HG03575 (cell line): ENCODE measurements at regions not wholly inside any gene's neighbourhood (a gene's known extent, or its start where the extent isn't known, plus 50 kb on each side); places are given as distances from the start of the nearest gene placed in this dataset.
A peak's percentile ranks its signal among the peaks of the same experiment; 100 is the strongest.

Source experiments
- ATAC-seq: cut with Tn5 transposase; IDR thresholded peaks from one replicate; pipeline ENCODE4 v1.9.1; 2021; ENCODE audit not compliant: unreplicated experiment, insufficient number of reproducible peaks, low FRiP score; ENCODE audit errors: extremely low read depth

GRCh38 chr6:26205625-26206574, 118.7 kb downstream of the HFE start:
- ATAC-seq = no peak

- ATAC-seq = no peak
Observed at GRCh38 chr6:26206868-26207801, 119.9 kb downstream of the HFE start.

GRCh38 chr6:26211963-26212362, 124.7 kb downstream of the HFE start:
- ATAC-seq = no peak

- no peak for ATAC-seq
Observed at GRCh38 chr6:26213334-26214075, 126.3 kb downstream of the HFE start.

- ATAC-seq = no peak
Observed at GRCh38 chr6:26214803-26215584, 127.8 kb downstream of the HFE start.

- ATAC-seq = no peak
Observed at GRCh38 chr6:26215585-26216358, 128.5 kb downstream of the HFE start.

GRCh38 chr6:26216359-26216885, 129.2 kb downstream of the HFE start:
- peak; percentile 63 for ATAC-seq

GRCh38 chr6:26216886-26217713, 129.9 kb downstream of the HFE start:
- peak; percentile 10 for ATAC-seq

GRCh38 chr6:26217714-26218075, 130.5 kb downstream of the HFE start:
- no peak for ATAC-seq

GRCh38 chr6:26218824-26219223, 131.6 kb downstream of the HFE start:
- no peak for ATAC-seq

- ATAC-seq = no peak
Observed at GRCh38 chr6:26220145-26220970, 133.1 kb downstream of the HFE start.

- no peak for ATAC-seq
Observed at GRCh38 chr6:26221186-26221585, 134.0 kb downstream of the HFE start.

- no peak for ATAC-seq
Observed at GRCh38 chr6:26222571-26222970, 135.3 kb downstream of the HFE start.

- ATAC-seq = no peak
Observed at GRCh38 chr6:26223228-26223627, 136.0 kb downstream of the HFE start.

GRCh38 chr6:26223650-26224546, 136.7 kb downstream of the HFE start:
- no peak for ATAC-seq
